Endothelial cell of umbilical vein (primary cell): ENCODE measurements at regions not wholly inside any gene's neighbourhood (a gene's known extent, or its start where the extent isn't known, plus 50 kb on each side); places are given as distances from the start of the nearest gene placed in this dataset.
"Not testable (repeated sequence)": the region's sequence is repeated elsewhere in the genome, so short reads cannot be mapped to it uniquely, and the experiment has no call there.

Source experiments
- BruUV-seq: library from RNA; stranded (reverse); fragments of 400-500 nt; replicated peaks from 2 replicates; lab custom pipeline; 2021; lab: Mats Ljungman, UMichigan
- CTCF ChIA-PET: fragments of 300-600, 350-600 bp; sonication (Branson Sonifier 250); formaldehyde crosslinking; loops from one replicate; lab custom pipeline; 2021; ENCODE audit warnings: antibody characterized with exemption, inconsistent platforms; lab: Charles Lee
- POLR2A ChIA-PET: fragments of 300-600, 350-600 bp; sonication (Branson Sonifier 250); formaldehyde crosslinking; loops from one replicate; lab custom pipeline; 2021; ENCODE audit warnings: antibody characterized with exemption, inconsistent platforms; lab: Charles Lee
- DNase-seq: peaks from one replicate; pipeline ENCODE4 v3.0.0-alpha.2; 2011; ENCODE audit warnings: low read depth, low spot score
- FAIRE-seq: peaks from 2 replicates; lab custom pipeline; 2011; peaks lifted over from hg19 to GRCh38; lab: Jason Lieb, UNC
- H2AFZ ChIP-seq: 2 replicates; pipeline ENCODE4 v1.6.0; 2012; ENCODE audit warnings: low read depth, low read length, control low read depth, inconsistent platforms
- H3K27ac ChIP-seq: 2 replicates; pipeline ENCODE4 v1.5.1; 2011; ENCODE audit warnings: low read depth, mild to moderate bottlenecking, control low read depth, low read length, moderate library complexity; ENCODE audit not compliant: insufficient read depth
- H3K27me3 ChIP-seq, 2 experiments: 2 replicates each; pipeline versions ENCODE4 v1.6.0 to v1.6.1; 2011; ENCODE audit warnings: low read length in 2 of 2, mixed read lengths in 1 of 2; ENCODE audit not compliant: control insufficient read depth in 2 of 2, insufficient read depth in 2 of 2
- H3K36me3 ChIP-seq, 2 experiments: 2 replicates in 1 of 2; 3 replicates in 1 of 2; pipeline ENCODE4 v1.5.1; 2011; ENCODE audit warnings: low read length in 2 of 2, mild to moderate bottlenecking in 1 of 2, moderate library complexity in 1 of 2; ENCODE audit not compliant: control insufficient read depth in 2 of 2, insufficient read depth in 2 of 2; ENCODE audit errors: extremely low read depth in 1 of 2
- H3K4me1 ChIP-seq: 3 replicates; pipeline ENCODE4 v1.5.1; 2011; ENCODE audit warnings: mild to moderate bottlenecking, low read length; ENCODE audit not compliant: control insufficient read depth, insufficient read depth; ENCODE audit errors: extremely low read depth
- H3K4me2 ChIP-seq: 2 replicates; pipeline ENCODE4 v1.6.1; 2011; ENCODE audit warnings: low read length, control low read depth, mixed read lengths; ENCODE audit not compliant: insufficient read depth
- H3K4me3 ChIP-seq, 3 experiments: fragments of 200-600 bp in 1 of 3; sonication (generic), shearing (Covaris generic) in 1 of 3; replicated peaks in 1 of 3; 2 replicates each; pipeline ENCODE4 v1.5.1; 2011 to 2016; ENCODE audit warnings: control low read depth in 3 of 3, low read length in 3 of 3, mild to moderate bottlenecking in 2 of 3, inconsistent platforms in 1 of 3, low read depth in 1 of 3, moderate library complexity in 1 of 3; ENCODE audit not compliant: insufficient read depth in 1 of 3
- H3K79me2 ChIP-seq: 2 replicates; pipeline ENCODE4 v1.6.0; 2012; ENCODE audit warnings: low read length, inconsistent platforms; ENCODE audit not compliant: control insufficient read depth, insufficient read depth
- H3K9ac ChIP-seq: replicated peaks from 2 replicates; pipeline ENCODE3; 2011; ENCODE audit warnings: low read length, control low read depth; ENCODE audit not compliant: insufficient read depth; ENCODE audit errors: extremely low read depth
- H3K9me1 ChIP-seq: replicated peaks from 3 replicates; pipeline ENCODE4 v1.6.0; 2011; ENCODE audit warnings: mild to moderate bottlenecking, low read length; ENCODE audit not compliant: control insufficient read depth, insufficient read depth; ENCODE audit errors: extremely low read depth
- H3K9me3 ChIP-seq: replicated peaks from 2 replicates; pipeline ENCODE4 v1.5.1; 2012; ENCODE audit warnings: low read length, inconsistent platforms; ENCODE audit not compliant: control insufficient read depth, insufficient read depth
- H4K20me1 ChIP-seq: replicated peaks from 2 replicates; pipeline ENCODE3; 2011; ENCODE audit warnings: mild to moderate bottlenecking, low read length; ENCODE audit not compliant: control insufficient read depth, insufficient read depth; ENCODE audit errors: extremely low read depth
- dilution Hi-C: fragments of 300-500 bp; cut with MboI; formaldehyde crosslinking; loops from one replicate; pipeline ENCODE4 v1.15.0; 2019; ENCODE audit warnings: low sequenced_read_pairs; ENCODE audit not compliant: extremely low pct_ligation_motif_present
- intact Hi-C: fragments of 100-400 bp; cut with micrococcal nuclease; formaldehyde crosslinking; loops from one replicate; pipeline ENCODE4 v1.10.0; 2022

- dilution Hi-C loops, FAIRE-seq, H3K36me3 ChIP-seq, H3K9me3 ChIP-seq, H4K20me1 ChIP-seq, DNase-seq, H3K4me2 ChIP-seq, CTCF ChIA-PET, H3K4me3 ChIP-seq, H3K27me3 ChIP-seq, POLR2A ChIA-PET, H3K9me1 ChIP-seq, BruUV-seq, H3K4me1 ChIP-seq, H2AFZ ChIP-seq, intact Hi-C loops, H3K9ac ChIP-seq, H3K79me2 ChIP-seq, H3K27ac ChIP-seq: not testable (repeated sequence)
Observed at GRCh38 chr4:49322610-49323572, 336.8 kb downstream of the CWH43 start.

- H3K9me1 ChIP-seq, H3K9me3 ChIP-seq, H3K79me2 ChIP-seq, H3K27me3 ChIP-seq, intact Hi-C loops, dilution Hi-C loops, H3K9ac ChIP-seq, H3K27ac ChIP-seq, FAIRE-seq, H4K20me1 ChIP-seq, H2AFZ ChIP-seq, DNase-seq, BruUV-seq, H3K4me1 ChIP-seq, H3K4me3 ChIP-seq, CTCF ChIA-PET, H3K36me3 ChIP-seq, H3K4me2 ChIP-seq, POLR2A ChIA-PET: not testable (repeated sequence)
Observed at GRCh38 chr4:49323573-49323940, 337.5 kb downstream of the CWH43 start.
